ENCODE measurements at regions not wholly inside any gene's neighbourhood (a gene's known extent, or its start where the extent isn't known, plus 50 kb on each side); places are given as distances from the start of the nearest gene placed in this dataset.

GRCh38 chr1:230542681-230543080, 99.6 kb upstream of the COG2 start:
- TF ChIP-seq POLR2A (IDR thresholded peaks at IDR 0.05), result no peak
- TF ChIP-seq CTCF (IDR thresholded peaks at IDR 0.05), result no peak
